ENCODE measurements at regions not wholly inside any gene's neighbourhood (a gene's known extent, or its start where the extent isn't known, plus 50 kb on each side); places are given as distances from the start of the nearest gene placed in this dataset.

GRCh38 chr2:217206907-217207698, 347.2 kb upstream of the TNP1 start:
- WGBS (ENCODE audit: low lambda C conversion rate) = 42% methylated on average over 14 of the region's 14 CpGs
- Histone ChIP-seq H3K4me3 (replicated peaks in 1 of 3; ENCODE audit: insufficient read depth in 1 of 3, low read depth in 2 of 3, low read length in 3 of 3) (no peak overlapping the region), H4K20me1 (ENCODE audit: insufficient read depth, low read length) (no peaks in the 10 kb centered on the region), H3K9me3 (ENCODE audit: low read length) (no peaks in the 10 kb centered on the region), H3K4me1 (ENCODE audit: insufficient read depth, low read length) (no peaks in the 10 kb centered on the region), H3K27me3 (ENCODE audit: control insufficient read depth in 1 of 2, insufficient read depth in 2 of 2, low read length in 2 of 2) (peaks cover 0 to 30% of the 10 kb centered on the region in 2 experiments; a peak in 4 of 5 replicates), H2AFZ (ENCODE audit: low read length) (no peak overlapping the region), H3K27ac (ENCODE audit: extremely low read length, insufficient read depth, low read length) (no peak overlapping the region), H3K9ac (ENCODE audit: insufficient read depth, low read depth, low read length) (no peak overlapping the region), H3K36me3 (replicated peaks in 1 of 2; ENCODE audit: control insufficient read depth in 1 of 2, insufficient read depth in 2 of 2, low read length in 2 of 2) (no peaks in the 10 kb centered on the region), H3K79me2 (ENCODE audit: insufficient read depth, low read length) (no peaks in the 10 kb centered on the region), H3K4me2 (ENCODE audit: low read depth, low read length) (no peak overlapping the region)
- no peak for DNase-seq (ENCODE audit: low spot score)
- ChIA-PET CTCF (ENCODE audit: low intra/inter-chr PET ratio, low total read pairs) (no interaction called here), POLR2A (no interaction called here)
- in situ Hi-C loops (cut with HindIII; ENCODE audit: extremely low pct_ligation_motif_present, low pct_unique_long_range_greater_than_20kb) = no loop called here
- BruUV-seq (replicated peaks) = no TSS peak
- TF ChIP-seq ZNF546 (CRISPR knock-in tag; conservative IDR thresholded peaks at IDR 0.05) = no peak
- TF ChIP-seq ZBTB42 (CRISPR knock-in tag; IDR thresholded peaks at IDR 0.05) = no peak
- no peak for TF ChIP-seq SNAPC4 (CRISPR knock-in tag; IDR thresholded peaks at IDR 0.05)
- FAIRE-seq = no peak
- ATAC-seq = no peak
- intact Hi-C loops (cut with micrococcal nuclease; ENCODE audit: unreplicated experiment) = no loop called here
